GM19452 (cell line): ENCODE measurements at regions not wholly inside any gene's neighbourhood (a gene's known extent, or its start where the extent isn't known, plus 50 kb on each side); places are given as distances from the start of the nearest gene placed in this dataset.
"Not testable (repeated sequence)": the region's sequence is repeated elsewhere in the genome, so short reads cannot be mapped to it uniquely, and the experiment has no call there.

Experiments used
- ATAC-seq: cut with Tn5 transposase; IDR thresholded peaks from one replicate; pipeline ENCODE4 v1.9.1; 2021; ENCODE audit not compliant: unreplicated experiment

DNA sequence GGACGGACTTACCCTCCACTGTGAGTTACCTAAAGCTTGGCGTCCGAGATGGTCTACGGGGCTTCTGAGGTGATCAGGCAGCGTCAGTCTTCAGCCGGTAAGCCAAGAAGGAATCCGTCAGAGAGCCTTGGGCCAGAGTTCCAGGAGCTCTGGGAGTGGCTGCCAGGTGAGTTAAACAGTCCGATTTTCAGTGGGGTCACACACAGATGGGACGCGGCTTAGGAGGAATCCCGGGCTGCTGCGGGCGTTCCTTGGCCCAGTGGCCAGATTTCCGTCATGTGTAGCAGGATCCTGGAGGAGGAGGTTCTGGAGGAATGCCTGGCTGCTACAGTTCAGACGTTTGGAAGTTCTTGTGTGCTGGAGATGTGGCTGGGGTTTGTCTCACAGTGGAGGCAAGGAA, 700.7 kb upstream of the NEGR1 start:
- not testable (repeated sequence) for ATAC-seq

- ATAC-seq = no peak
Measured at GRCh38 chr1:72969461-72969860, 687.1 kb upstream of the NEGR1 start.

GRCh38 chr1:72954943-72955342, 672.6 kb upstream of the NEGR1 start:
- no peak for ATAC-seq

- ATAC-seq = not testable (repeated sequence)
Measured at GRCh38 chr1:72950900-72951299, 668.6 kb upstream of the NEGR1 start.

DNA sequence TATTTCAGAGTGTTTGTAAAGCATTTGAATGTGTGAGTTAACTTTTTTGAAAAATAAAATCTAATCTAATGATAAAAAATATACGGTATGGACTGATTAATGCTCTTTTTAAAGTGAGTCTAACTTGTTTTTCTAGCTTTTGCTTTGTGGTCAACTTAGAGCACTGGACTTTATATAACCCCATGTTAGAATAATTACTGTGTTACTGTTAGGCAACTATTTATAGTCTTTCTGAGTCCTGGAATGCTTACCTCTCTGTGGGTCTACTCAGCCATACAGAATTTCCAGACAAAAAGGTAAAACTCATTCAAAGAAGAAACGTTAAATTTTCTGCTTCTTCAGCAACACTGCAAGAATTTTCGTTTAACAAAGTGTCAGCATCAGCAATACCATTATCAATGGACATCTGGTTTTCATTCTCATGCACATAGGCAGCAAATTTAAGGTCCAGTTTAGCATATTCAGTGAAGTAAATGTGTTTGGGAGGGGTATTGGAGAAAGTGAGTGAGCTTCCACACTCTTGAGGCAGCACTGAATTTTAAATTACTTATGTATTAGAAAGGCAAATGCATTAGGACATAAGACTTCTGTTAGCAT, 664.7 kb upstream of the NEGR1 start:
- ATAC-seq = no peak

GRCh38 chr1:72942008-72942407, 659.7 kb upstream of the NEGR1 start:
- ATAC-seq = no peak

GRCh38 chr1:72938408-72938807, 656.1 kb upstream of the NEGR1 start:
- ATAC-seq = no peak

DNA sequence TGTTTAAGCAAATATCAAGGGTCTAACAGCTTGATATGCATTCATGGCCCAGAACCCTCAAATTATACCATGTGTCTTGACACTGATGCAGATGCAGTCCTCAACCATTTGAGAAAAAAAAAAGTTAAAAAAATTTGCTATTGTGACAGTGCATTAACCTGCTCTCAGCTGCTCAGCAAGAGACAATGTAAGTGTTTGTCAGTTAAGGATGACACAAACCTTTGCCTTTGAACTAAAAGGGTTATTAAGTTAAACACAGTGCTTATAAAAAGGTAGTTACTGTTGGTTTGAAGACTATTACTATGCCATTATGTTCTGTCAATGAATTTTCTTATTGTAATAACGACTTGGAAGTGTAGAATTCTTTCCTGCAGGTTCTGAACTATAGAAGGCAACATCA, 655.6 kb upstream of the NEGR1 start:
- no peak for ATAC-seq

DNA sequence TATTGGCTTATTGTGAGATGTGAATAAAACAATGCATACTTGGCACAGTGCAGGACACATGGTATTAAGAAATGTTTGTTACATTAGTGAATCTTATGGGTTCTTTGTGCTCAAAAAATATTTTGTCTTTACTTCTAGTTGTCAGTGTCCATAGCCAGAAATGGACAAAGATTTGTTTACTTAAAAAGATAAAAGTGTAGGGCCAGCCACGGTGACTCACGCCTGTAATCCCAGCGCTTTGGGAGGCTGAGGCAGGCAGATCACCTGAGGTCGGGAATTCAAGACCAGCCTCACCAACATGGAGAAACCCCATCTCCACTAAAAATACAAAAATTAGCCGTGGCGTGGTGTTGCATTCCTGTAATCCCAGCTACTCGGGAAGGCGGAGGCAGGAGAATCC, 654.6 kb upstream of the NEGR1 start:
- no peak for ATAC-seq

GRCh38 chr1:72936151-72936740, 653.9 kb upstream of the NEGR1 start:
- ATAC-seq = no peak

DNA sequence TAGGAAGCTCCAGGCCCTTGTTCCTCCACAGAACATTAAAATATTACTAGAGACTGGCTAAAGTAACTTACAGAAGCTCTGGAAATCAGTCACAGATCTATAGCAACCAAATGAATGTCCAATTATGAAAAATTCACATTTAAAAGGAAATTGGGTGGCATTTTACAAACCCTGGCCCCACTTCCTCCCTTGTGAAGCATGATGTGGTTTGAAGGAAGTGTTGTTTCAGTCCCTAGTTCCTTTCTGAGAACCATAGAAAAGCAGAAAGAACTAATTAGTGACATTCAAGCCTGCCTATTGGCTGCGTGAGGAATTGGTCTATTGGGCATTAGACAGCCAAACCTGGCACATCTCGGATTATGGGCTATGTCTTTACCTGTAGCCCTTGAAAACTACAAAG, 649.7 kb upstream of the NEGR1 start:
- no peak for ATAC-seq

GRCh38 chr1:72930528-72930927, 648.2 kb upstream of the NEGR1 start:
- ATAC-seq = no peak

GRCh38 chr1:72918940-72919339, 636.6 kb upstream of the NEGR1 start:
- no peak for ATAC-seq

GRCh38 chr1:72917920-72918319, 635.6 kb upstream of the NEGR1 start:
- no peak for ATAC-seq

GRCh38 chr1:72915581-72915980, 633.2 kb upstream of the NEGR1 start:
- no peak for ATAC-seq

GRCh38 chr1:72911656-72912055, 629.3 kb upstream of the NEGR1 start:
- no peak for ATAC-seq

DNA sequence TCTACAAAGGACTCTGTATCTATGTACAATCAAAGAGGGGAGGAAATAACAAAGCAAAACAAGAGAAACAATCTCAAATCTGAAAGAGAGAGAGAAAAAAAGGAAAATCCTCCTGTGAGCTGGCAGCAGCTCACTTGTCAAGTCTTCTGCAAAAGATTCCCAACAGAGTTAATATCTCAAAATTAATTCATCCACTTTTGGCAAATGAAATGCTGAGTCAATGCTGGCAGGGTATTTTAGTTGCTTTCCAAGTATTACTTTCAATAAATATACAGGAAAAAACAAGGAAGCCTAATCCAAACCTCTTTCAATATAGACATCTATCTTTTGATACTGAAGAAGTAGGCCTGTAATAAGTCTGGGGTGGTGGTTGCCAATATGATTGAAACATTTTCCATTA, 613.9 kb upstream of the NEGR1 start:
- ATAC-seq = no peak

- no peak for ATAC-seq
Measured at GRCh38 chr1:72892461-72892860, 610.1 kb upstream of the NEGR1 start.

GRCh38 chr1:72891976-72892375, 609.6 kb upstream of the NEGR1 start:
- no peak for ATAC-seq

- no peak for ATAC-seq
Measured at GRCh38 chr1:72885841-72886240, 603.5 kb upstream of the NEGR1 start.

GRCh38 chr1:72885017-72885416, 602.7 kb upstream of the NEGR1 start:
- no peak for ATAC-seq

GRCh38 chr1:72869873-72870272, 587.5 kb upstream of the NEGR1 start:
- ATAC-seq = no peak

- no peak for ATAC-seq
Measured at GRCh38 chr1:72869441-72869840, 587.1 kb upstream of the NEGR1 start.
